ENCODE measurements at regions not wholly inside any gene's neighbourhood (a gene's known extent, or its start where the extent isn't known, plus 50 kb on each side); places are given as distances from the start of the nearest gene placed in this dataset.

- Histone ChIP-seq H3T11ph (ENCODE audit: low read length) (no peak overlapping the region), H3K56ac (ENCODE audit: insufficient read length, low read depth, low read length) (no peak overlapping the region), H3K9me3 (ENCODE audit: control insufficient read depth, low read depth, low read length) (no peaks in the 10 kb centered on the region), H3K4me1 (ENCODE audit: insufficient read depth, low read length) (no peaks in the 10 kb centered on the region), H2BK12ac (ENCODE audit: insufficient read length, low read depth, low read length) (no peak overlapping the region), H2AK5ac (ENCODE audit: insufficient read length, low read length) (no peak overlapping the region), H2BK120ac (ENCODE audit: low read depth, low read length, poor library complexity, severe bottlenecking) (no peak overlapping the region), H4K5ac (ENCODE audit: insufficient read length, low read depth, low read length) (no peak overlapping the region), H4K91ac (ENCODE audit: insufficient read length, low read depth, low read length) (no peak overlapping the region), H3K4me2 (ENCODE audit: insufficient read depth, insufficient read length, low read length) (no peak overlapping the region), H2AFZ (ENCODE audit: low read length) (no peak overlapping the region), H3K23ac (ENCODE audit: insufficient read length, low read depth, low read length) (no peak overlapping the region), H2BK15ac (ENCODE audit: low read depth, low read length) (no peak overlapping the region), H3K14ac (ENCODE audit: insufficient read depth, low read length) (no peak overlapping the region), H4K20me1 (ENCODE audit: control insufficient read depth, insufficient read depth, insufficient read length) (no peaks in the 10 kb centered on the region), H2BK5ac (ENCODE audit: insufficient read length, low read length) (no peak overlapping the region), H3K23me2 (ENCODE audit: insufficient read length, low read depth, low read length, poor library complexity, severe bottlenecking) (no peaks in the 10 kb centered on the region), H2BK20ac (ENCODE audit: low read depth, low read length, poor library complexity, severe bottlenecking) (no peak overlapping the region), H3K79me2 (ENCODE audit: insufficient read depth, low read length) (no peaks in the 10 kb centered on the region), H3K4ac (ENCODE audit: low read depth, low read length) (no peak overlapping the region), H3K9ac (ENCODE audit: extremely low read depth, insufficient read length, low read length) (no peak overlapping the region), H4K8ac (replicated peaks; ENCODE audit: insufficient read length, low read depth, low read length) (no peak overlapping the region), H3K27me3 (ENCODE audit: insufficient read depth, low read length) (no peaks in the 10 kb centered on the region), H3K79me1 (ENCODE audit: insufficient read depth, low read depth, low read length, poor library complexity, severe bottlenecking) (no peaks in the 10 kb centered on the region), H3K18ac (ENCODE audit: insufficient read length, low read depth, low read length) (no peak overlapping the region), H3K27ac (ENCODE audit: insufficient read length, low read depth, low read length) (no peak overlapping the region)
- Mint-ChIP-seq H3K4me3 (no peak overlapping the region), H3K36me3 (ENCODE audit: insufficient read depth in 1 of 3, low read depth in 3 of 3) (no peaks in the 10 kb centered on the region), H3K9me3 (no peaks in the 10 kb centered on the region), H3K27ac (no peak overlapping the region), H3K4me1 (peaks cover 1 to 2% of the 10 kb centered on the region in 2 experiments), H3K27me3 (ENCODE audit: low read depth) (no peaks in the 10 kb centered on the region; the same call in 1 of the 2 replicates)
- WGBS (ENCODE audit: extremely low coverage, insufficient read length, low lambda C conversion rate): no CpG with 5 or more reads among the region's 6 CpGs
- no peak for DNase-seq
- TF ChIP-seq, protein P1, sequence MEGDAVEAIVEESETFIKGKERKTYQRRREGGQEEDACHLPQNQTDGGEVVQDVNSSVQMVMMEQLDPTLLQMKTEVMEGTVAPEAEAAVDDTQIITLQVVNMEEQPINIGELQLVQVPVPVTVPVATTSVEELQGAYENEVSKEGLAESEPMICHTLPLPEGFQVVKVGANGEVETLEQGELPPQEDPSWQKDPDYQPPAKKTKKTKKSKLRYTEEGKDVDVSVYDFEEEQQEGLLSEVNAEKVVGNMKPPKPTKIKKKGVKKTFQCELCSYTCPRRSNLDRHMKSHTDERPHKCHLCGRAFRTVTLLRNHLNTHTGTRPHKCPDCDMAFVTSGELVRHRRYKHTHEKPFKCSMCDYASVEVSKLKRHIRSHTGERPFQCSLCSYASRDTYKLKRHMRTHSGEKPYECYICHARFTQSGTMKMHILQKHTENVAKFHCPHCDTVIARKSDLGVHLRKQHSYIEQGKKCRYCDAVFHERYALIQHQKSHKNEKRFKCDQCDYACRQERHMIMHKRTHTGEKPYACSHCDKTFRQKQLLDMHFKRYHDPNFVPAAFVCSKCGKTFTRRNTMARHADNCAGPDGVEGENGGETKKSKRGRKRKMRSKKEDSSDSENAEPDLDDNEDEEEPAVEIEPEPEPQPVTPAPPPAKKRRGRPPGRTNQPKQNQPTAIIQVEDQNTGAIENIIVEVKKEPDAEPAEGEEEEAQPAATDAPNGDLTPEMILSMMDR (conservative IDR thresholded peaks at IDR 0.05): no peak
Observed at GRCh38 chr21:35945089-35945671, 115.1 kb downstream of the SETD4 start.

All from H9 (cell line).